ENCODE measurements at regions not wholly inside any gene's neighbourhood (a gene's known extent, or its start where the extent isn't known, plus 50 kb on each side); places are given as distances from the start of the nearest gene placed in this dataset.

GRCh38 chr18:54692463-54692862, 101.4 kb downstream of the DYNAP start:
- H3K4me3 ChIP-seq = no peak overlapping the region
- H3K36me3 ChIP-seq = no peaks in the 10 kb centered on the region
- no peaks in the 10 kb centered on the region for H3K4me1 ChIP-seq
- H3K27ac ChIP-seq = no peak overlapping the region
- no peaks in the 10 kb centered on the region for H3K9me3 ChIP-seq
- no peak for DNase-seq (ENCODE audit: low spot score in 2 of 2)
- no peaks in the 10 kb centered on the region for H3K27me3 ChIP-seq
- TF ChIP-seq, protein P1, sequence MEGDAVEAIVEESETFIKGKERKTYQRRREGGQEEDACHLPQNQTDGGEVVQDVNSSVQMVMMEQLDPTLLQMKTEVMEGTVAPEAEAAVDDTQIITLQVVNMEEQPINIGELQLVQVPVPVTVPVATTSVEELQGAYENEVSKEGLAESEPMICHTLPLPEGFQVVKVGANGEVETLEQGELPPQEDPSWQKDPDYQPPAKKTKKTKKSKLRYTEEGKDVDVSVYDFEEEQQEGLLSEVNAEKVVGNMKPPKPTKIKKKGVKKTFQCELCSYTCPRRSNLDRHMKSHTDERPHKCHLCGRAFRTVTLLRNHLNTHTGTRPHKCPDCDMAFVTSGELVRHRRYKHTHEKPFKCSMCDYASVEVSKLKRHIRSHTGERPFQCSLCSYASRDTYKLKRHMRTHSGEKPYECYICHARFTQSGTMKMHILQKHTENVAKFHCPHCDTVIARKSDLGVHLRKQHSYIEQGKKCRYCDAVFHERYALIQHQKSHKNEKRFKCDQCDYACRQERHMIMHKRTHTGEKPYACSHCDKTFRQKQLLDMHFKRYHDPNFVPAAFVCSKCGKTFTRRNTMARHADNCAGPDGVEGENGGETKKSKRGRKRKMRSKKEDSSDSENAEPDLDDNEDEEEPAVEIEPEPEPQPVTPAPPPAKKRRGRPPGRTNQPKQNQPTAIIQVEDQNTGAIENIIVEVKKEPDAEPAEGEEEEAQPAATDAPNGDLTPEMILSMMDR (IDR thresholded peaks at IDR 0.05) = no peak
- intact Hi-C loops (cut with DNase I) = no loop called here

DNA sequence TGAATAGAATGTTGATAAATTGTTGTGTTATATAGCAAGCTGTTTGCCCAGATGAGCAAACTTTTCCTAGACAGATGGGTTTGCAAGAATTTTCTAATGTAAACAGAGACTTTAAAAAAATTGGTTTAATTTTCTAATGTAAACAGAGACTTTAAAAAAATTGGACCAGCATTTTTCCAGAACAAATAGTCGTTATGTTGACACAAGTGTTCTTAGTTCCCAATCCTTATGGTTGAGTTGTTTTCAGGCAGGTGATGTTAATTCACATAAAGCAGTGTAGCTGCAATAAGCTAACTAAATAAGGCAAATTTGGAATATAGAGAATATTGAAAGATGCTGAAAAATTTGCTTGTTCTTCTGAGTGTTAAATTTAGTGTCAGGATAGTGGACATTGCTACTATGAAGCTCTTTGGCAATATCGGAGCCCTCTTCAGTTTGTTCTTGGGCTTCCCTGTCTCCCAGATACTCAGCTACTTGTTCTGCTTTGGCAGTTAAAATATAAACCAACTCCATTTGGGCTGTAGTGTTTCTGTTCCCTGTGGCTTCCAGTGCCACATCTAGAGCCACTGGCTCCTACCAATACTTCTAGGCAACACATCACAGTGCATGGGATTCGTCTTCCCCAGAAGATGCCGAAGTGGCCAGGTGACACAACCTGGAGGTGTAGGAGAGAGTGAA, 105.7 kb downstream of the DYNAP start:
- TF ChIP-seq, protein P1 (IDR thresholded peaks at IDR 0.05) = no peak
- no peaks in the 10 kb centered on the region for H3K27me3 ChIP-seq
- no peaks in the 10 kb centered on the region for H3K36me3 ChIP-seq
- no peak overlapping the region for H3K4me3 ChIP-seq
- H3K4me1 ChIP-seq = no peaks in the 10 kb centered on the region
- H3K9me3 ChIP-seq = no peaks in the 10 kb centered on the region
- intact Hi-C loops (cut with DNase I) = no loop called here
- no peak for DNase-seq (ENCODE audit: low spot score in 2 of 2)
- H3K27ac ChIP-seq = no peak overlapping the region

- H3K36me3 ChIP-seq = no peaks in the 10 kb centered on the region
- no peaks in the 10 kb centered on the region for H3K9me3 ChIP-seq
- H3K4me1 ChIP-seq = no peaks in the 10 kb centered on the region
- intact Hi-C loops (cut with DNase I) = no loop called here
- no peak overlapping the region for H3K4me3 ChIP-seq
- TF ChIP-seq, protein P1 (IDR thresholded peaks at IDR 0.05) = no peak
- DNase-seq (ENCODE audit: low spot score in 2 of 2) = no peak
- H3K27me3 ChIP-seq = no peaks in the 10 kb centered on the region
- no peak overlapping the region for H3K27ac ChIP-seq
These were observed 109.5 kb downstream of the DYNAP start for GRCh38 chr18:54700580-54700979.

DNA sequence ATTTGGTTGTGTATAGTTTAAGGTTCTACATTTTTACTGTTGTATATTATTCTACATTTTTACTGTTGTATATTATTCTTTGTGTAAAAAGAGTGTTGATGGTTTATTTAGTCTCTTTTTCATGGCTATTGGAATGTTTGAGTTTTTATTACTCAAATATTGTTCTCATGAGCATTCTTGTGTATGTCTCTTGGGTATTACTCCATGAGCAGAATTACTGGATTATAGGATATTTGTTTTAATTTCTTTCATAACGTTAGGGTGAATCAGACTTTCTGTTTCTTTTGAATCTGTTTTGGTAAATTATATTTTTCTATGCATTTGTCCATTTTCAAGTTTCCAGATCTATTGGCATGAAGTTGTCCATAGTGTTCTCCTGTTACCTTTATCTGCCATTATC, 111.6 kb downstream of the DYNAP start:
- no peak overlapping the region for H3K27ac ChIP-seq
- H3K27me3 ChIP-seq = no peaks in the 10 kb centered on the region
- H3K4me1 ChIP-seq = no peaks in the 10 kb centered on the region
- H3K4me3 ChIP-seq = no peak overlapping the region
- H3K36me3 ChIP-seq = no peaks in the 10 kb centered on the region
- no peak for DNase-seq (ENCODE audit: low spot score in 2 of 2)
- TF ChIP-seq, protein P1 (IDR thresholded peaks at IDR 0.05) = no peak
- intact Hi-C loops (cut with DNase I) = no loop called here
- H3K9me3 ChIP-seq = no peaks in the 10 kb centered on the region

DNA sequence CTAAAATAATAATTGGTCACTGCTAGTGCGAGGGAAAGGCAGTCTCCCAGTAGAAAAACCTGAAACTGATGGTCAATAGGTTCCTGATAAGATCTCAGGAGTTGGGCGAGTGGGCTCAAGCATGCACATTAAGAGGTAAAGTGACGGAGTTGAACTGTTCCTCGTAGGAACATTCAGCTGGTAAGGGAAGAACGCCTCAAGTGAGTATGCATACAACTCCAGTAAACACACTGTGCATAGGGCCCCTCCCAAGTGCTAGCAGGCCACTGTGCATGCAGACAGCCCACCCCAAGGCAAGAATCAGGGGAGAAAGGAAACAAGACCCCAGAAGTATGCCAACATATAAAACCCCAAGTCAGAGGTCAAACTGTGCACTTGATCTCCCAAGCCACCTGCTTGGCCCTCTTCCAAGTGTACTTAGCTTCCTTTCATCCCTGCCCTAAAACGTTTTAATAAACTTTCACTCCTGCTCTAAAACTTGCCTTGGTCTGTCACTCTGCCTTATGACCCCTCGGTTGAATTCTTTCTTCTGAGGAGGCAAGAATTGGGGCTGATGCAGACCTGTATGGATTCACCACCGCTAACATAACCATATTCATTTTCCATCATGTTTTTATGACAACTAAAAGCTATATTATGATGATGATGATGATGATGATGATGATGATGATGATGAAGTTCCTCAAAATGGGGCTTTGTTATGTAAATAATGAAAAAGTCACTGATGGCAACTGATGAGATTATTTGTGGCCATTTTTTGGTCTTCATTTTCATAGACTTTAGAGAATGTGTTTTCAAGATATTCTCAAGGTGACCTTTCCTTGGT, 118.0 kb upstream of the RAB27B start:
- DNase-seq (ENCODE audit: low spot score in 2 of 2) = no peak
- Histone ChIP-seq H3K4me3 (no peak overlapping the region), H3K9me3 (no peaks in the 10 kb centered on the region), H3K27me3 (no peaks in the 10 kb centered on the region), H3K4me1 (no peaks in the 10 kb centered on the region), H3K27ac (no peak overlapping the region), H3K36me3 (no peaks in the 10 kb centered on the region)
- TF ChIP-seq, protein P1 (IDR thresholded peaks at IDR 0.05) = no peak
- intact Hi-C loops (cut with DNase I) = no loop called here
